Type B pancreatic cell (in vitro differentiated cells): ENCODE measurements at regions not wholly inside any gene's neighbourhood (a gene's known extent, or its start where the extent isn't known, plus 50 kb on each side); places are given as distances from the start of the nearest gene placed in this dataset.

ENCODE experiments used
- DNase-seq: peaks from one replicate; pipeline ENCODE4 v3.0.0; 2021; ENCODE audit warnings: mixed read lengths; ENCODE audit not compliant: unreplicated experiment; ENCODE audit errors: extremely low spot score
- H3K27ac Mint-ChIP-seq: 2 replicates; pipeline ENCODE4 v1.8.0; 2021; ENCODE audit warnings: mild to moderate bottlenecking, mixed read lengths
- H3K27me3 Mint-ChIP-seq: 2 replicates; pipeline ENCODE4 v1.8.0; 2021; ENCODE audit warnings: mixed read lengths
- H3K36me3 Mint-ChIP-seq: 2 replicates; pipeline ENCODE4 v1.8.0; 2021; ENCODE audit warnings: mixed read lengths
- H3K4me1 Mint-ChIP-seq: one replicate; pipeline ENCODE4 v1.8.0; 2021; ENCODE audit warnings: mixed read lengths; ENCODE audit not compliant: unreplicated experiment
- H3K4me3 Mint-ChIP-seq: 2 replicates; pipeline ENCODE4 v1.8.0; 2021; ENCODE audit warnings: mild to moderate bottlenecking, mixed read lengths
- H3K9me3 Mint-ChIP-seq: 2 replicates; pipeline ENCODE4 v1.8.0; 2021; ENCODE audit warnings: mixed read lengths
- CTCF ChIP-seq: fragments of 200-600 bp; sonication (generic); conservative IDR thresholded peaks from 2 replicates; pipeline ENCODE4 v1.5.0; 2021; ENCODE audit warnings: antibody characterized with exemption, mild to moderate bottlenecking

GRCh38 chrX:37904833-37905232, 57.5 kb upstream of the DYNLT3 start:
- Mint-ChIP-seq H3K27ac (no peak overlapping the region), H3K27me3 (peaks cover 11% of the 10 kb centered on the region)

GRCh38 chrX:37905436-37906147, 58.2 kb upstream of the DYNLT3 start:
- Mint-ChIP-seq H3K36me3 (no peaks in the 10 kb centered on the region), H3K27ac (no peak overlapping the region), H3K27me3 (peaks cover 11% of the 10 kb centered on the region), H3K9me3 (no peaks in the 10 kb centered on the region), H3K4me3 (peak overlapping the region; percentile 83), H3K4me1 (no peaks in the 10 kb centered on the region)
- TF ChIP-seq CTCF: peak; percentile 24
- peak; percentile 64 for DNase-seq

More at GRCh38 chrX:37904833-37905232, 57.5 kb upstream of the DYNLT3 start:
- H3K36me3 Mint-ChIP-seq: no peaks in the 10 kb centered on the region
- no peak for TF ChIP-seq CTCF
- no peak overlapping the region for H3K4me3 Mint-ChIP-seq
- no peak for DNase-seq
- H3K4me1 Mint-ChIP-seq: no peaks in the 10 kb centered on the region
- no peaks in the 10 kb centered on the region for H3K9me3 Mint-ChIP-seq

- H3K36me3 Mint-ChIP-seq: no peaks in the 10 kb centered on the region
- no peak overlapping the region for H3K27ac Mint-ChIP-seq
- no peaks in the 10 kb centered on the region for H3K4me1 Mint-ChIP-seq
- no peak for TF ChIP-seq CTCF
- peaks cover 11% of the 10 kb centered on the region for H3K27me3 Mint-ChIP-seq
- no peaks in the 10 kb centered on the region for H3K9me3 Mint-ChIP-seq
- peak overlapping the region; percentile 83 for H3K4me3 Mint-ChIP-seq
- no peak for DNase-seq
Observed at GRCh38 chrX:37906357-37906756, 59.0 kb upstream of the DYNLT3 start.

GRCh38 chrX:37910186-37910585, 62.8 kb upstream of the DYNLT3 start:
- TF ChIP-seq CTCF: no peak
- no peak overlapping the region for H3K4me3 Mint-ChIP-seq
- H3K27me3 Mint-ChIP-seq: peaks cover 11% of the 10 kb centered on the region
- H3K4me1 Mint-ChIP-seq: no peaks in the 10 kb centered on the region
- H3K9me3 Mint-ChIP-seq: no peaks in the 10 kb centered on the region
- H3K36me3 Mint-ChIP-seq: no peaks in the 10 kb centered on the region
- no peak overlapping the region for H3K27ac Mint-ChIP-seq
- DNase-seq: no peak

GRCh38 chrX:37912304-37912703, 64.9 kb upstream of the DYNLT3 start:
- no peak for TF ChIP-seq CTCF
- H3K27me3 Mint-ChIP-seq: peaks cover 3% of the 10 kb centered on the region
- no peak overlapping the region for H3K27ac Mint-ChIP-seq
- no peak overlapping the region for H3K4me3 Mint-ChIP-seq
- H3K36me3 Mint-ChIP-seq: no peaks in the 10 kb centered on the region
- DNase-seq: no peak
- H3K9me3 Mint-ChIP-seq: no peaks in the 10 kb centered on the region
- H3K4me1 Mint-ChIP-seq: no peaks in the 10 kb centered on the region
